HUES48 (cell line): ENCODE measurements at regions not wholly inside any gene's neighbourhood (a gene's known extent, or its start where the extent isn't known, plus 50 kb on each side); places are given as distances from the start of the nearest gene placed in this dataset.

Source experiments
- H3K27ac ChIP-seq: one replicate; pipeline ENCODE4 v1.7.0; 2013; ENCODE audit warnings: low read depth, low read length, inconsistent platforms
- H3K27me3 ChIP-seq: 2 replicates; pipeline ENCODE4 v1.6.1; 2013; ENCODE audit warnings: mild to moderate bottlenecking, low read length; ENCODE audit not compliant: control insufficient read depth, insufficient read depth
- H3K36me3 ChIP-seq: 2 replicates; pipeline ENCODE4 v1.6.1; 2013; ENCODE audit warnings: low read length; ENCODE audit not compliant: control insufficient read depth, insufficient read depth
- H3K4me1 ChIP-seq: 2 replicates; pipeline ENCODE4 v1.6.1; 2013; ENCODE audit warnings: mild to moderate bottlenecking, low read length; ENCODE audit not compliant: control insufficient read depth, insufficient read depth
- H3K4me3 ChIP-seq: 2 replicates; pipeline ENCODE4 v1.5.1; 2013; ENCODE audit warnings: mild to moderate bottlenecking, low read depth, low read length
- H3K9ac ChIP-seq: 2 replicates; pipeline ENCODE4 v1.6.1; 2013; ENCODE audit warnings: mild to moderate bottlenecking, low read depth, low read length, moderate library complexity
- H3K9me3 ChIP-seq: 2 replicates; pipeline ENCODE4 v1.6.1; 2013; ENCODE audit warnings: low read length; ENCODE audit not compliant: control insufficient read depth, insufficient read depth

DNA sequence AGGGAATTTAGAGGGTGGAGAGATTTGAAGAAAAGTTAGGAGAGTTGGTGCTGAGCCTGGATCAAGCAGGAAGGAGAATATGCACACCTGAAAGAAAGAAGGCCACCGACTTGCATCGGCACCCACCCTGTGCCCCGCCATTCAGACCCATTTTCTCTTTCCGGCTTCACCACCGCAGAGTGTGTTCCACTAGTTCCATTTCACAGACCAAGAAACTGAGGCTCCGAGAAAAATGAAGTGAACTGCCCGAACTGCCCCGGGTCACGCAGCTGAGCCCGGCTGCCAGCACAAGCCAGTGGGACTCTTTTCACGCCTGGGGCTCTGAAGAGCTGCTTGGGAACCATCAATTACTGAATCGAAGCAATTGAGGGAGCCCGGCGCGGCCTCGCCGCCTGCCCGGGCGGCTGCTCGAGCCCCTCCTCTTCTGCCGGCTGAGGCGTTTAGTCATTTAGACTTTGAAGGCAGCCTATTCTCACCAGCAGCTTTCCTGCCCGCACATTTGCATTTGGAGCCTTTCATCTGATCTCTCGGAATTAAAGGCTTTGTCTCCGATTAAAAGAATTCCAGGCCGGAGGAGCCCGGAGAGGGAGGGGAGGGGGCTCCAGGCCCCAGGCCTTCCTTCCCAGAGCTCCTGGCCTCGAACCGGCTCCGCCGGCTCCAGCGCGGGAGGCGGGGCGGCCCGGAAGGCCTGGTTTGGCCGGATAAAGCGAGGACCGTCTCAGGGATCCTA lies 140.2 kb upstream of the PJA1 start:
- peak overlapping the region; percentile 35 for H3K4me3 ChIP-seq
- H3K36me3 ChIP-seq = no peaks in the 10 kb centered on the region
- no peak overlapping the region for H3K9ac ChIP-seq
- peak overlapping the region; percentile 81 for H3K27ac ChIP-seq
- peaks cover 9% of the 10 kb centered on the region; the same call in 1 of the 2 replicates for H3K9me3 ChIP-seq
- peaks cover 20% of the 10 kb centered on the region for H3K4me1 ChIP-seq
- no peaks in the 10 kb centered on the region for H3K27me3 ChIP-seq

DNA sequence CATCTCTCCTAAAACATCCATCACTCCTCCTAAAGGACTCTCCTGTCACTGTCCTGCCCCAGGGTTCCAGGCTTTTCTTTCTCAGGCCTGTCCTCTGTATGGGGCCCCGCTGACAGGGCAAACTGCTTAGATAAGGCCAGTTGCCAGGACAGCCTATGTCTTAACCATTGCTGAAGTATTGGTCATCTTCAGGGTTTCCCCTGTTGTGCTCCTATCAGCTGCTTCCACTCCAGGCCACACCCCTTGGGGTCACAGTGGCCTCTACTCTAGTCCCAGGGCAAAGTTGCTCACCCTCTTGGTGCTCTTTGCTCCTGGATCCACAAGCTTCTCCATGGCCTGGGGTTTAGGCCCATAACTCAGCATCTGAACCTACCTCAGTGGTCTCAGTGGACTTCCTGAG lies 138.0 kb upstream of the PJA1 start:
- Histone ChIP-seq H3K36me3 (no peaks in the 10 kb centered on the region), H3K4me1 (peaks cover 20% of the 10 kb centered on the region), H3K9me3 (peaks cover 7% of the 10 kb centered on the region), H3K27me3 (no peaks in the 10 kb centered on the region), H3K27ac (no peak overlapping the region), H3K9ac (no peak overlapping the region), H3K4me3 (no peak overlapping the region)

DNA sequence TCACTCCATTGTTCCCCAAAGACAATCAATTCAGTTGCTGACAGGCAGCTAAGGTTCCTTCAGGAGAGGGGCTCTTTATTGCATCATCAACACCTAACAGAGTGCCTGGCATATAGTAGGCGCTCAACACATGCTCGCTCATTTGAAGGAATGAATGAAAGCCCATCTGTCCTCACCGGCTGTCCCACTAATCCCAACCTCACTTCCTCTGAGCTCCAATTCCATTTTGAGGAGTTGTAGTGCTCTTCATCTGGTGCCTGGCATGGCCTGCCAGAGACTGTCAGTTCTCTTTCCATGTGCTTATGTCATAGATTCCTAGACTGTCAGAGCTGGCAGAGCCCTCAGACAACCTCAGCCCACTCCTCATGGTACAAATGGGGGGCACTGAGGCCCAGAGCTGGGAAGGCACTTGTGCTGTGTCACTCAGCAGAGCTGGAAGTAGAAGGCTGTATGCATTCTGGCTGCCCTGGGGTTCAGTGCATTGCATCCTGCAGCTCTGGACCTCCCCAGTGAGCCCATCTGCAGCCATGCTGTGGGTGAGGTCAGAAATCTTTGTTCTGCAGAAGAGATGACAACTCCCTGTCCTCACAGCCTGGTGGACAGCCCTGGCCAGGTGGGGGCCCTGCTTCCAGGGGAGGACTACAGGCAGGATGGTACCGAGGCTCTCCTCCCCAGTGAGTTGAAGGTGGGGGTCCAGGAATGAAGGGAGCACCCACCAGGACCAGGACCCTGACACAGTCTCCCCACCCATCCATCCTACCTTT lies 134.9 kb upstream of the PJA1 start:
- peaks cover 1% of the 10 kb centered on the region; the same call in 1 of the 2 replicates for H3K4me1 ChIP-seq
- H3K4me3 ChIP-seq = no peak overlapping the region
- H3K36me3 ChIP-seq = no peaks in the 10 kb centered on the region
- H3K27me3 ChIP-seq = no peaks in the 10 kb centered on the region
- H3K9me3 ChIP-seq = peaks cover 11% of the 10 kb centered on the region
- no peak overlapping the region for H3K27ac ChIP-seq
- no peak overlapping the region for H3K9ac ChIP-seq

DNA sequence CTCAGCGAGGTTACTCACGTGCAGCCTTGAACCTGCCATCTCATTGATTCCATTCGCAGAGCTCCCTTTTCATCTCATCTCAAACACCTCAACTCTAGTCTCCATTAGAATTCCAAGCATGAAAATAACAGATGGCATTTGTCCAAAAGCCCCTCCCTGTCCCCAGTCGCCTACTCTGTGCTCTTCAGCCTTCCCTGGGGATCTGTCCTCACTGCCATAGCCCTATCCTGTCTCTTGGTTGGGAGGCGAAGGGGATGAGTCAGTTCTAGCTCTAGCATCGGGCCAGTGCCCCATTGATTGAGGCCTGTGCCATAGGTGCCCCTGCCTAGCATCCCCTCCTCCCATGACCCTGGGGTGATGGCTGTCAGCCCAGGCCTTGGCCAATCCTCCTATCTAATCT lies 134.0 kb upstream of the PJA1 start:
- Histone ChIP-seq H3K36me3 (no peaks in the 10 kb centered on the region), H3K4me1 (no peaks in the 10 kb centered on the region), H3K27me3 (no peaks in the 10 kb centered on the region), H3K4me3 (no peak overlapping the region), H3K9me3 (peaks cover 11% of the 10 kb centered on the region), H3K27ac (no peak overlapping the region), H3K9ac (no peak overlapping the region)

DNA sequence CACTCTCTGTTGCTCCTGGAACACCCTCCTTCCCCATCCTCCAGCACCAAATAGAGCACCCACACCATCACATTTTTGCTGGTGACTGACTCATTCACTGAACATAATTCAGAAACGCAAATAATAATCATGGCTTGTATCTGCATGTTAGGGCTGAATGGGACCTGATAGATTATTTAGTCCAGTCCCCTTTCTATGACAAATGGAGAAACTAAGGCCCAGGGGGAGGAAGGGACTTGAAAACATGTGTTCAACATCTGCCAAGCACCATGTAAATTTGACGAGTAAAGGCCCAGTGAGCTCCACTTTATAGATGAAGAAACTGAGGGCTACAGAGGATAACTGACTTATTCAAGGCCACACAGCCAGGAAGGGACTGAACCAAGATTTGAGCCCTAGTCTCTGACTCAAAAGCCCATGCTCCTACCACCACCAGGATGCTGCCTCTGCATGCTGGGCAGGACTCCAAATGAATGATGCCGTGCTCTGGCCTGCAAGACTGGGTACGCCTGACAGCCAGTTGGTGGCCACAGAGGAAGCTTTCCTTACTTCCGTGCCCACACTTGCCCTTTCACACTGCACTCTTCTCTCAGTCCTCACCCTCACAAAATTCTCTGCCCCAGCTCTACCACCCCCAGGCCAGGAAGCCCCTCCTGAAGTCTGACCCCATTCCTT lies 133.3 kb upstream of the PJA1 start:
- Histone ChIP-seq H3K36me3 (no peaks in the 10 kb centered on the region), H3K4me3 (no peak overlapping the region), H3K9me3 (peaks cover 9% of the 10 kb centered on the region), H3K4me1 (no peaks in the 10 kb centered on the region), H3K27ac (no peak overlapping the region), H3K27me3 (no peaks in the 10 kb centered on the region), H3K9ac (no peak overlapping the region)

DNA sequence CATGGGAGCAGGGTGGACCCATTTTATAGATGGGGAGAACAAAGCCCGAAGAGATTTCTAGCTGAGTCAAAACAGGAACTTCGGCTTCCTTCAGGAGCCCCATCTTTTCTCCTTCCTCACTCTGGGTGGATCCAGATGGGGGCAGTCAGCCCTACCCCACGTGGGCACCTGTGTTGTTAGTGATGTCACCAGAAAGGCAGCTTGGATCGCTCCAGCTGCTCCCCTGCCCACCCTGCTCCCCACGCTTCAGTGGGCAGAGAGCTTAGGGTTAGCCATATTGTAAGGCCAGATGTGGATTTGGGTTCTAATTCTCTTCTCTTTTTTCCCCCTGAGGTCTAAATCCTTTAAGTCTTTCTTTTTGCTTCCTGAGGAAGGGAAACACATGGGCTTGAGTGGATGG lies 132.3 kb upstream of the PJA1 start:
- Histone ChIP-seq H3K4me3 (no peak overlapping the region), H3K27me3 (no peaks in the 10 kb centered on the region), H3K36me3 (no peaks in the 10 kb centered on the region), H3K9me3 (peaks cover 6% of the 10 kb centered on the region), H3K27ac (no peak overlapping the region), H3K4me1 (no peaks in the 10 kb centered on the region), H3K9ac (no peak overlapping the region)

DNA sequence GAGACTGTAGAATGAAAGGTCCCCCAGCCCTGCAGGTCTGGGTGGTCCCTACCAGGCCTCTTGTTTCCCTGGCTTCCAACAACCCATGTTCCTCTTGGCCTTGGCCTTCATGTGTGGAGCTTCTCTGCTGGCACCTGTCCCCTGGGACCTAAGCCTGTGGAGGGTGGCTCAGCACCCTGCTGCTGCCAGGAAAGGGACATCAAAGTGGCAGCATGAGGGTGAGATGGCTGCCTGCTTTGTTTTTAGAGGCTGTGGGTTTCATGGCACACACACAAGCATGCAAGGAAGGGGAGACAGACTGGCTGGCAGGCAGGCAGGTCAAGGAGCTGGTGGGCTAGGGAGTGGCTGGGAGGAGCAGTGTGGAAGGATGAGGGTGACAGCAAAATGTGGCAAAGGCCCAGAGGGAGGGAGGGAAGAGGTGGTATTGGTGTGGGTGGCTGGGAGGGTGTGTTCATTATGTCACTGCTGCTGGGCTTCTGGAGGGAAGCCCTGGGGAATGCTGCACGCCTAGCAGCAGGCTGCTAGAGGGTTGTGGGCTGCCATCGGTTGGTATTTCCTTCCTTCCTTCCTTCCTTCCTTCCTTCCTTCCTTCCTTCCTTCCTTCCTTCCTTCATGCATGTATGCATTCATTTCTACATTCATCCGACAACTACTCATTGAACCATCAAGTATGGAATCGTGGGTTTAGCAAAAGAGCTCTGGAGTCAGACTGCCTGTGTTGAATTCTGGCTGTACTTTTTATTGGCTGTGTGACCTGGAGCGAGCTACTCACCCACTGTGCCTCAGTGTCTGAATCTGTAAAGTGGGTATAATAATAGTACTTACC lies 128.7 kb upstream of the PJA1 start:
- Histone ChIP-seq H3K36me3 (no peaks in the 10 kb centered on the region), H3K27ac (no peak overlapping the region), H3K4me1 (no peaks in the 10 kb centered on the region), H3K9me3 (peaks cover 8% of the 10 kb centered on the region), H3K9ac (no peak overlapping the region), H3K4me3 (no peak overlapping the region), H3K27me3 (no peaks in the 10 kb centered on the region)

DNA sequence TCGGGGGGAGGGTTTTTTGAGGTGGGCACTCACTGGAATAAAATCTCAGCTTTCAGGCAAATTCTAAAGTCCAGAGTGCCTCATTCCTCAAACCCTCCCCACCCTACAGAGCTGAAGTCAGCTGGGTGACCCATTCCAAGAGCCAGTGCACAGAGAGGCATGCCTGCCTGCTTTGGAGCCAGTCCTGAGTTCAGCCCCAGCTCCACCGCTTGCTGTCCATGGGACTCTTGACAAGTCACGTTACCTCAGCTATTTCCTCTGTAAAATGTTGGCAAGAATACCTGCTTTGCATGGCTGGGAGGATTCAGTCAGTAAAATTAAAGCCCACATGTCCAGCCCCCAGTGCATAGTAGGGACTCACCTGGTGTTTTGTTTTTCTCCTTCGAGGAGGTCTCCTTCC lies 125.9 kb upstream of the PJA1 start:
- Histone ChIP-seq H3K27ac (no peak overlapping the region), H3K27me3 (peaks cover 15% of the 10 kb centered on the region), H3K4me3 (no peak overlapping the region)

DNA sequence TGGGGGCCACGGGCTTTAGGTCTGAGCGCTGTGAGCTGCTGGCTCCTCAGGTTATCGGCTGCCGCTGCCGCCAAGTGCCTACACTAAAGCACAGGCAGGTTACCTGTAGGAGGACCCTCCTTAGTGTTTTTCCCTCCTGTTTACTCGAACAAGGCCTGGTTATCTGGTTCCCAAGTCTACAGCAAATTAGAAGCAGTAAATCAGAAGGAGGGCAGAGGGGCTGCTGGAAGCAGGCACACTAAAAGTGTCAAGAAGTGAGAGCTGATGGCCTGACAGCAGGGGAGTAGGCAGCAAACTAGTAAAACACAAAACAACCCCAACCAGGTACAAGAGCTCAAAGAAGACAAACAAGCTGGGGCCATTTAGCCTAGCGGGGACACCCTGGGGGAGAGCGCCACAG lies 125.0 kb upstream of the PJA1 start:
- H3K27ac ChIP-seq = no peak overlapping the region
- H3K27me3 ChIP-seq = peaks cover 19% of the 10 kb centered on the region
- H3K9me3 ChIP-seq = peaks cover 9% of the 10 kb centered on the region; the same call in 1 of the 2 replicates
- no peaks in the 10 kb centered on the region for H3K36me3 ChIP-seq
- H3K4me3 ChIP-seq = no peak overlapping the region
- H3K4me1 ChIP-seq = peaks cover 3% of the 10 kb centered on the region; the same call in 1 of the 2 replicates
- H3K9ac ChIP-seq = no peak overlapping the region

More for the DNA sequence above, 125.9 kb upstream of the PJA1 start:
- Histone ChIP-seq H3K9ac (no peak overlapping the region), H3K4me1 (no peaks in the 10 kb centered on the region), H3K36me3 (no peaks in the 10 kb centered on the region), H3K9me3 (peaks cover 9% of the 10 kb centered on the region; the same call in 1 of the 2 replicates)

DNA sequence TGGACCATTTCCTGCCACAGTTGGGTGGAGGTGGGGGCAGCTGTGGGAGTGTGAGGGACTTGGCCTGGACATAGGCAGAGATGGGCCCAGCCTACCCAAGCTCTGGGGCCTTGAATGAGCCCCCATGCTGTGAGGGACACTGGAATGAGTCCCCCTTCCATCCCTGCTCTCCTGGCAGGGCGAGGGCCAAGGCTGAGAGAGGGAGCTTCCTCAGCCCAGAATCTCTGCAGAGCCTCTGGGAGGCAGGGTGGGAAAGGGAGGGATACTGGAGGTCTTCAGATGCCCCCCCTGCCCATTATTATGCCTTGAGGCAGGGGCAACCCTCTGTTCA lies 124.5 kb upstream of the PJA1 start:
- Histone ChIP-seq H3K4me3 (no peak overlapping the region), H3K27ac (no peak overlapping the region), H3K4me1 (peaks cover 5% of the 10 kb centered on the region; the same call in 1 of the 2 replicates), H3K9ac (no peak overlapping the region), H3K36me3 (no peaks in the 10 kb centered on the region), H3K9me3 (peaks cover 11% of the 10 kb centered on the region; the same call in 1 of the 2 replicates), H3K27me3 (peaks cover 25% of the 10 kb centered on the region)
